IMR-90 (cell line): ENCODE measurements at regions not wholly inside any gene's neighbourhood (a gene's known extent, or its start where the extent isn't known, plus 50 kb on each side); places are given as distances from the start of the nearest gene placed in this dataset.

Experiments used
- ATAC-seq: fragments of 200-7000 bp; cut with Tn5 transposase; 2 replicates; pipeline ENCODE4 v1.9.1; 2020; ENCODE audit warnings: low read depth, mild to moderate bottlenecking, moderate library complexity
- BruUV-seq: library from RNA; stranded (reverse); fragments of 400-500 nt; replicated peaks from 2 replicates; lab custom pipeline; 2021; lab: Mats Ljungman, UMichigan
- CTCF ChIA-PET: fragments of 300-600 bp; formaldehyde crosslinking; extraction: SDS; loops from one replicate; lab custom pipeline; 2021; ENCODE audit warnings: antibody characterized with exemption; lab: Yijun Ruan, JAX
- POLR2A ChIA-PET: fragments of 300-600 bp; sonication (Branson Sonifier 250); formaldehyde crosslinking; loops from one replicate; lab custom pipeline; 2022; ENCODE audit warnings: antibody characterized with exemption; ENCODE audit not compliant: unreplicated experiment; lab: Charles Lee
- DNase-seq: peaks from one replicate; pipeline ENCODE4 v3.0.0; 2013
- H2AFZ ChIP-seq: replicated peaks from 2 replicates; pipeline ENCODE3; 2013; ENCODE audit warnings: low read length, mild to moderate bottlenecking; ENCODE audit not compliant: poor library complexity
- H2AK5ac ChIP-seq: 2 replicates; pipeline ENCODE4 v1.6.1; 2013; ENCODE audit warnings: low read depth, low read length, inconsistent platforms
- H2AK9ac ChIP-seq: replicated peaks from 2 replicates; pipeline ENCODE3; 2013; ENCODE audit warnings: mild to moderate bottlenecking, low read depth, low read length, moderate library complexity; ENCODE audit not compliant: poor library complexity
- H2BK120ac ChIP-seq: 2 replicates; pipeline ENCODE4 v1.6.1; 2013; ENCODE audit warnings: low read depth, low read length, inconsistent platforms
- H2BK15ac ChIP-seq: 3 replicates; pipeline ENCODE4 v1.6.1; 2013; ENCODE audit warnings: low read depth, low read length, inconsistent platforms
- H2BK20ac ChIP-seq: 2 replicates; pipeline ENCODE4 v1.6.1; 2013; ENCODE audit warnings: low read depth, mild to moderate bottlenecking, inconsistent platforms, low read length, moderate library complexity
- H2BK5ac ChIP-seq: 2 replicates; pipeline ENCODE4 v1.6.1; 2013; ENCODE audit warnings: mild to moderate bottlenecking, low read depth, low read length, inconsistent platforms; ENCODE audit not compliant: poor library complexity, severe bottlenecking
- H3K14ac ChIP-seq: replicated peaks from 2 replicates; pipeline ENCODE4 v1.6.1; 2013; ENCODE audit warnings: low read depth, low read length, inconsistent platforms
- H3K18ac ChIP-seq: 2 replicates; pipeline ENCODE4 v1.6.1; 2013; ENCODE audit warnings: low read depth, low read length, control low read depth
- H3K23ac ChIP-seq: 2 replicates; pipeline ENCODE4 v1.6.1; 2013; ENCODE audit warnings: low read depth, low read length, inconsistent platforms
- H3K27ac ChIP-seq: 2 replicates; pipeline ENCODE4 v1.5.1; 2013; ENCODE audit warnings: mild to moderate bottlenecking, control low read depth, low read length; ENCODE audit not compliant: insufficient read depth
- H3K27me3 ChIP-seq: 2 replicates; pipeline ENCODE4 v1.6.1; 2013; ENCODE audit warnings: low read length; ENCODE audit not compliant: control insufficient read depth, insufficient read depth
- H3K36me3 ChIP-seq: 2 replicates; pipeline ENCODE4 v1.6.1; 2013; ENCODE audit warnings: low read length, mixed read lengths; ENCODE audit not compliant: control insufficient read depth, insufficient read depth
- H3K4ac ChIP-seq: 2 replicates; pipeline ENCODE4 v1.6.1; 2013; ENCODE audit warnings: low read depth, low read length, inconsistent platforms
- H3K4me1 ChIP-seq: 2 replicates; pipeline ENCODE4 v1.6.1; 2013; ENCODE audit warnings: low read length, mixed read lengths; ENCODE audit not compliant: control insufficient read depth, insufficient read depth
- H3K4me2 ChIP-seq: 2 replicates; pipeline ENCODE4 v1.6.1; 2013; ENCODE audit warnings: low read depth, mild to moderate bottlenecking, control low read depth, low read length, moderate library complexity
- H3K4me3 ChIP-seq: 2 replicates; pipeline ENCODE4 v1.5.1; 2013; ENCODE audit warnings: low read depth, mild to moderate bottlenecking, control low read depth, low read length, moderate library complexity; ENCODE audit not compliant: insufficient read depth
- H3K56ac ChIP-seq: 2 replicates; pipeline ENCODE4 v1.6.1; 2013; ENCODE audit warnings: low read length, inconsistent platforms; ENCODE audit not compliant: insufficient read depth; ENCODE audit errors: extremely low read depth
- H3K79me1 ChIP-seq, 2 experiments: 2 replicates each; pipeline ENCODE4 v1.6.1; 2013; ENCODE audit warnings: low read length in 2 of 2, inconsistent platforms in 1 of 2, low read depth in 1 of 2
- H3K9ac ChIP-seq: 2 replicates; pipeline ENCODE4 v1.6.1; 2013; ENCODE audit warnings: low read depth, low read length, control low read depth
- H3K9me1 ChIP-seq: 2 replicates; pipeline ENCODE4 v1.6.1; 2013; ENCODE audit warnings: low read length, inconsistent platforms; ENCODE audit not compliant: insufficient read depth
- H3K9me3 ChIP-seq: 2 replicates; pipeline ENCODE4 v1.6.1; 2013; ENCODE audit warnings: low read length; ENCODE audit not compliant: control insufficient read depth, insufficient read depth
- H4K20me1 ChIP-seq: 2 replicates; pipeline ENCODE4 v1.6.1; 2013; ENCODE audit warnings: low read length, inconsistent platforms; ENCODE audit not compliant: insufficient read depth
- H4K5ac ChIP-seq: 2 replicates; pipeline ENCODE4 v1.6.1; 2013; ENCODE audit warnings: mild to moderate bottlenecking, low read depth, low read length, control low read depth
- H4K8ac ChIP-seq, 2 experiments: 2 replicates each; pipeline ENCODE4 v1.6.1; 2013; ENCODE audit warnings: low read depth in 2 of 2, low read length in 2 of 2, control low read depth in 1 of 2, inconsistent platforms in 1 of 2
- H4K91ac ChIP-seq: 2 replicates; pipeline ENCODE4 v1.6.1; 2013; ENCODE audit warnings: low read depth, low read length, inconsistent platforms; ENCODE audit not compliant: insufficient read depth
- BHLHE40 ChIP-seq: fragments of 150-350 bp; IDR thresholded peaks from 2 replicates; pipeline ENCODE4 v1.6.1; 2016; ENCODE audit warnings: mild to moderate bottlenecking, low read depth, low read length
- NFE2L2 ChIP-seq: fragments of 150-350 bp; IDR thresholded peaks from 2 replicates; pipeline ENCODE4 v1.6.1; 2016; ENCODE audit warnings: low read depth, mild to moderate bottlenecking, low read length
- WGBS, 2 experiments: methylation state at CpG; one replicate each; pipeline versions ENCODE4 v1.1.5 to v1.1.7; 2013; ENCODE audit warnings: missing lambda C conversion rate in 2 of 2; ENCODE audit not compliant: insufficient read length in 1 of 2; ENCODE audit errors: extremely low coverage in 2 of 2; 5-methylcytosine and 5-hydroxymethylcytosine counted together
- dilution Hi-C: fragments of 300-500 bp; cut with HindIII; formaldehyde crosslinking; loops from one replicate; pipeline ENCODE4 v1.14.3; 2018; ENCODE audit warnings: low sequenced_read_pairs; ENCODE audit not compliant: unreplicated experiment
- in situ Hi-C: fragments of 300-500 bp; cut with MboI; formaldehyde crosslinking; loops from 3 replicates; pipeline ENCODE4 v1.14.3; 2019; ENCODE audit warnings: low sequenced_read_pairs, inconsistent platforms, mixed read lengths
- intact Hi-C: fragments of 100-400 bp; cut with micrococcal nuclease; formaldehyde crosslinking; loops from 2 replicates; pipeline ENCODE4 v1.10.0; 2022

DNA sequence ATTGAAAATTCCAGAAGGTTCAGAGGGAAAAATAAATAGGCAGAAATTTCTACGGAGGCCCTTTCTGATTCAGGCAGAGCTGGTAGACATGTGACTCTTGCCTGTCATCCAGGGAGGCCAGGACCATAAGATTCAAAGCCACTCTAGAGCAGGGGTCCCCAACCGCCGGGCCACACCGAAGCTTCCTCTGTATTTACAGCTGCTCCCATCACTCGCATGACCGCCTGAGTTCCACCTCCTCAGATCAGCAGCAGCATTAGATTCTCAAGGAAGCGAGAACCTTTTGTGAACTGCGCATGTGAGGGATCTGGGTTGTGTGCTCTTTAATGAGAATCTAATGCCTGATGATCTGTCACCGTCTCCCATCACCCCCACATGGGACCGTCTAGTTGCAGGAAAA is 72.2 kb downstream of the RWDD4 start:
- H3K23ac ChIP-seq = no peak overlapping the region
- no peak overlapping the region for H2BK120ac ChIP-seq
- dilution Hi-C loops = no loop called here
- no TSS peak for BruUV-seq
- intact Hi-C loops = no loop called here
- in situ Hi-C loops = no loop called here
- WGBS, 2 experiments = 100% methylated on average over 1 of the region's 10 CpGs; no CpG with 5 or more reads in 1 of the 2 experiments
- H3K9ac ChIP-seq = no peak overlapping the region
- no peak overlapping the region for H3K14ac ChIP-seq
- CTCF ChIA-PET = interaction anchor here (2.6 kb wide), 1 partner anchor 11 kb away, joined by 7 read pairs; no protein-coding TSS in a partner anchor
- POLR2A ChIA-PET = no interaction called here
- no peaks in the 10 kb centered on the region for H3K79me1 ChIP-seq
- H3K4me3 ChIP-seq = no peak overlapping the region
- no peaks in the 10 kb centered on the region for H3K27me3 ChIP-seq
- no peak for TF ChIP-seq BHLHE40
- no peak for TF ChIP-seq NFE2L2
- ATAC-seq (no peak), DNase-seq (no peak)
- H3K4ac ChIP-seq = no peak overlapping the region
- H4K8ac ChIP-seq = no peak overlapping the region
- H2AK5ac ChIP-seq = no peak overlapping the region
- H2BK20ac ChIP-seq = no peak overlapping the region
- no peaks in the 10 kb centered on the region for H4K20me1 ChIP-seq
- H3K56ac ChIP-seq = no peak overlapping the region
- H3K4me1 ChIP-seq = peaks cover 1% of the 10 kb centered on the region; the same call in 1 of the 2 replicates
- H2BK15ac ChIP-seq = no peak overlapping the region
- no peak overlapping the region for H3K4me2 ChIP-seq
- H2BK5ac ChIP-seq = no peak overlapping the region
- H3K36me3 ChIP-seq = no peaks in the 10 kb centered on the region
- H3K9me1 ChIP-seq = no peaks in the 10 kb centered on the region
- no peak overlapping the region for H3K27ac ChIP-seq
- H2AFZ ChIP-seq = no peak overlapping the region
- H3K18ac ChIP-seq = no peak overlapping the region
- no peak overlapping the region for H4K5ac ChIP-seq
- H2AK9ac ChIP-seq = no peak overlapping the region
- H4K91ac ChIP-seq = no peak overlapping the region
- no peaks in the 10 kb centered on the region for H3K9me3 ChIP-seq
